SK-N-SH (cell line): ENCODE measurements at regions not wholly inside any gene's neighbourhood (a gene's known extent, or its start where the extent isn't known, plus 50 kb on each side); places are given as distances from the start of the nearest gene placed in this dataset.

ENCODE experiments used
- CTCF ChIA-PET: fragments of 300-600, 350-600 bp; formaldehyde crosslinking; extraction: SDS; loops from one replicate; lab custom pipeline; 2021; lab: Yijun Ruan, JAX
- POLR2A ChIA-PET: fragments of 350-600 bp; sonication (Branson Sonifier 250); formaldehyde crosslinking; extraction: SDS; loops from one replicate; lab custom pipeline; 2020; ENCODE audit warnings: antibody characterized with exemption, inconsistent platforms; lab: Yijun Ruan, JAX
- DNase-seq: peaks from one replicate; pipeline ENCODE4 v3.0.0; 2012
- H2AFZ ChIP-seq: fragments of 200-600 bp; sonication (generic); 2 replicates; pipeline ENCODE4 v1.8.1; 2016; ENCODE audit warnings: antibody characterized with exemption, mild to moderate bottlenecking, low read depth
- H3F3A ChIP-seq: fragments of 200-600 bp; sonication (generic); replicated peaks from 2 replicates; pipeline ENCODE3; 2016; ENCODE audit warnings: antibody characterized with exemption, mild to moderate bottlenecking; ENCODE audit not compliant: insufficient read depth
- H3K27ac ChIP-seq, 2 experiments: fragments of 200-500 bp in 1 of 2; fragments of 200-600 bp in 1 of 2; sonication (Bioruptor generic) in 1 of 2; sonication (generic), shearing (Covaris generic) in 1 of 2; 2 replicates each; pipeline versions ENCODE4 v1.5.1 to v1.6.1; 2014 to 2016; ENCODE audit warnings: low read depth in 2 of 2, inconsistent platforms in 1 of 2, low read length in 1 of 2, mild to moderate bottlenecking in 1 of 2, mixed read lengths in 1 of 2
- H3K27me3 ChIP-seq: fragments of 200-600 bp; sonication (generic), shearing (Covaris generic); 2 replicates; pipeline ENCODE4 v1.6.1; 2016; ENCODE audit warnings: mixed run types; ENCODE audit not compliant: insufficient read depth
- H3K36me3 ChIP-seq, 2 experiments: fragments of 200-500 bp in 1 of 2; fragments of 200-600 bp in 1 of 2; sonication (Bioruptor generic) in 1 of 2; sonication (generic) in 1 of 2; replicated peaks in 1 of 2; 2 replicates each; pipeline versions ENCODE3 to v1.5.1; 2014 to 2016; ENCODE audit warnings: low read length in 1 of 2, mild to moderate bottlenecking in 1 of 2; ENCODE audit not compliant: insufficient read depth in 2 of 2, control insufficient read depth in 1 of 2
- H3K4me1 ChIP-seq, 2 experiments: fragments of 200-500 bp in 1 of 2; fragments of 200-600 bp in 1 of 2; sonication (Bioruptor generic) in 1 of 2; sonication (generic), shearing (Covaris generic) in 1 of 2; 2 replicates each; pipeline versions ENCODE4 v1.5.1 to v1.6.1; 2014 to 2016; ENCODE audit warnings: low read depth in 1 of 2, low read length in 1 of 2, mixed run types in 1 of 2; ENCODE audit not compliant: insufficient read depth in 2 of 2, control insufficient read depth in 1 of 2
- H3K4me2 ChIP-seq: fragments of 200-600 bp; sonication (generic), shearing (Covaris generic); 2 replicates; pipeline ENCODE4 v1.6.1; 2017; ENCODE audit warnings: mixed run types
- H3K4me3 ChIP-seq, 2 experiments: fragments of 200-500 bp in 1 of 2; fragments of 200-600 bp in 1 of 2; sonication (Bioruptor generic) in 1 of 2; sonication (generic), shearing (Covaris generic) in 1 of 2; 2 replicates each; pipeline versions ENCODE4 v1.5.1 to v1.8.1; 2014 to 2016; ENCODE audit warnings: low read depth in 2 of 2, inconsistent platforms in 1 of 2, low read length in 1 of 2, mild to moderate bottlenecking in 1 of 2, mixed read lengths in 1 of 2, moderate library complexity in 1 of 2
- H3K79me2 ChIP-seq: fragments of 200-600 bp; sonication (generic); 2 replicates; pipeline ENCODE4 v1.8.1; 2017; ENCODE audit warnings: mild to moderate bottlenecking; ENCODE audit not compliant: insufficient read depth
- H3K9ac ChIP-seq: fragments of 200-600 bp; sonication (generic); 2 replicates; pipeline ENCODE4 v1.6.1; 2017; ENCODE audit warnings: mixed run types
- H3K9me2 ChIP-seq: fragments of 200-600 bp; sonication (generic); 2 replicates; pipeline ENCODE4 v1.6.1; 2017; ENCODE audit warnings: mixed run types
- H3K9me3 ChIP-seq: fragments of 200-600 bp; sonication (generic); 2 replicates; pipeline ENCODE4 v1.6.1; 2017; ENCODE audit warnings: mixed run types, mild to moderate bottlenecking, moderate library complexity
- H4K20me1 ChIP-seq: fragments of 200-600 bp; sonication (generic); 2 replicates; pipeline ENCODE4 v1.6.1; 2017; ENCODE audit warnings: mild to moderate bottlenecking, mixed run types; ENCODE audit not compliant: insufficient read depth
- ELF1 ChIP-seq: IDR thresholded peaks from 2 replicates; pipeline ENCODE4 v1.4.0; 2012
- EP300 ChIP-seq, 2 experiments: IDR thresholded peaks; 2 replicates each; pipeline versions ENCODE4 v1.4.0 to v1.6.1; 2012; ENCODE audit warnings: borderline replicate concordance in 1 of 2, low read depth in 1 of 2, low read length in 1 of 2
- FOSL2 ChIP-seq: IDR thresholded peaks from 2 replicates; pipeline ENCODE4 v1.4.0; 2012; ENCODE audit warnings: low read depth, mild to moderate bottlenecking, moderate library complexity, borderline replicate concordance
- FOXM1 ChIP-seq: IDR thresholded peaks from 2 replicates; pipeline ENCODE4 v1.4.0; 2012; ENCODE audit warnings: low read depth, mild to moderate bottlenecking
- GABPA ChIP-seq: IDR thresholded peaks from 2 replicates; pipeline ENCODE4 v1.4.0; 2012; ENCODE audit warnings: low read depth, mild to moderate bottlenecking
- GATA2 ChIP-seq: sonication (generic); formaldehyde crosslinking; IDR thresholded peaks from 2 replicates; pipeline ENCODE4 v1.5.0; 2020; ENCODE audit warnings: mild to moderate bottlenecking, missing genetic modification reagents
- JUND ChIP-seq: IDR thresholded peaks from 2 replicates; pipeline ENCODE4 v1.4.0; 2012
- MEF2A ChIP-seq: IDR thresholded peaks from 2 replicates; pipeline ENCODE4 v1.4.0; 2012; ENCODE audit warnings: low read depth, borderline replicate concordance
- MXI1 ChIP-seq: IDR thresholded peaks from 2 replicates; pipeline ENCODE4 v1.6.1; 2012; ENCODE audit warnings: mild to moderate bottlenecking, low read depth, low read length, improper control_type of control experiment
- POLR2AphosphoS5 ChIP-seq: IDR thresholded peaks from 2 replicates; pipeline ENCODE4 v1.6.1; 2012; ENCODE audit warnings: low read depth, low read length
- RCOR1 ChIP-seq: fragments of 150-350 bp; IDR thresholded peaks from 2 replicates; pipeline ENCODE4 v1.6.1; 2017; ENCODE audit warnings: antibody characterized with exemption, low read length
- RFX5 ChIP-seq: IDR thresholded peaks from 2 replicates; pipeline ENCODE4 v1.6.1; 2012; ENCODE audit warnings: mild to moderate bottlenecking, improper control_type of control experiment, low read length
- SIN3A ChIP-seq: IDR thresholded peaks from 2 replicates; pipeline ENCODE4 v1.6.1; 2012; ENCODE audit warnings: low read depth, mild to moderate bottlenecking, low read length, moderate library complexity, borderline replicate concordance
- TAF1 ChIP-seq: IDR thresholded peaks from 2 replicates; pipeline ENCODE4 v1.6.1; 2012; ENCODE audit warnings: low read depth, mild to moderate bottlenecking, low read length, moderate library complexity, borderline replicate concordance
- TCF12 ChIP-seq: IDR thresholded peaks from 2 replicates; pipeline ENCODE4 v1.4.0; 2012
- TEAD4 ChIP-seq: IDR thresholded peaks from 2 replicates; pipeline ENCODE4 v1.4.0; 2012; ENCODE audit warnings: mild to moderate bottlenecking, borderline replicate concordance; ENCODE audit not compliant: insufficient read depth
- ZBTB33 ChIP-seq: IDR thresholded peaks from 2 replicates; pipeline ENCODE4 v1.4.0; 2012; ENCODE audit warnings: low read depth, borderline replicate concordance
- WGBS: methylation state at CpG from one replicate; pipeline ENCODE4 v1.1.6; 2017; ENCODE audit warnings: low lambda C conversion rate; 5-methylcytosine and 5-hydroxymethylcytosine counted together
- TF ChIP-seq, protein P1 (sequence below): IDR thresholded peaks from 2 replicates; pipeline ENCODE4 v1.6.1; 2012; ENCODE audit warnings: mild to moderate bottlenecking, low read depth, low read length, moderate library complexity

- no peaks in the 10 kb centered on the region for H4K20me1 ChIP-seq
- H3K36me3 ChIP-seq: no peaks in the 10 kb centered on the region
- H3F3A ChIP-seq: peaks cover 17% of the 10 kb centered on the region
- no peaks in the 10 kb centered on the region for H3K79me2 ChIP-seq
- TF ChIP-seq ELF1 (no peak), SIN3A (no peak), POLR2AphosphoS5 (no peak), RFX5 (no peak), TEAD4 (no peak), JUND (no peak), MEF2A (no peak), EP300 (IDR thresholded peaks at IDR 0.05; ENCODE audit: borderline replicate concordance in 1 of 2, low read depth in 1 of 2, low read length in 1 of 2) (no peak), GABPA (no peak), TAF1 (no peak), GATA2 (CRISPR knock-in tag) (no peak), MXI1 (no peak), FOXM1 (no peak), RCOR1 (no peak), FOSL2 (no peak), ZBTB33 (no peak), TCF12 (no peak)
- TF ChIP-seq, protein P1, sequence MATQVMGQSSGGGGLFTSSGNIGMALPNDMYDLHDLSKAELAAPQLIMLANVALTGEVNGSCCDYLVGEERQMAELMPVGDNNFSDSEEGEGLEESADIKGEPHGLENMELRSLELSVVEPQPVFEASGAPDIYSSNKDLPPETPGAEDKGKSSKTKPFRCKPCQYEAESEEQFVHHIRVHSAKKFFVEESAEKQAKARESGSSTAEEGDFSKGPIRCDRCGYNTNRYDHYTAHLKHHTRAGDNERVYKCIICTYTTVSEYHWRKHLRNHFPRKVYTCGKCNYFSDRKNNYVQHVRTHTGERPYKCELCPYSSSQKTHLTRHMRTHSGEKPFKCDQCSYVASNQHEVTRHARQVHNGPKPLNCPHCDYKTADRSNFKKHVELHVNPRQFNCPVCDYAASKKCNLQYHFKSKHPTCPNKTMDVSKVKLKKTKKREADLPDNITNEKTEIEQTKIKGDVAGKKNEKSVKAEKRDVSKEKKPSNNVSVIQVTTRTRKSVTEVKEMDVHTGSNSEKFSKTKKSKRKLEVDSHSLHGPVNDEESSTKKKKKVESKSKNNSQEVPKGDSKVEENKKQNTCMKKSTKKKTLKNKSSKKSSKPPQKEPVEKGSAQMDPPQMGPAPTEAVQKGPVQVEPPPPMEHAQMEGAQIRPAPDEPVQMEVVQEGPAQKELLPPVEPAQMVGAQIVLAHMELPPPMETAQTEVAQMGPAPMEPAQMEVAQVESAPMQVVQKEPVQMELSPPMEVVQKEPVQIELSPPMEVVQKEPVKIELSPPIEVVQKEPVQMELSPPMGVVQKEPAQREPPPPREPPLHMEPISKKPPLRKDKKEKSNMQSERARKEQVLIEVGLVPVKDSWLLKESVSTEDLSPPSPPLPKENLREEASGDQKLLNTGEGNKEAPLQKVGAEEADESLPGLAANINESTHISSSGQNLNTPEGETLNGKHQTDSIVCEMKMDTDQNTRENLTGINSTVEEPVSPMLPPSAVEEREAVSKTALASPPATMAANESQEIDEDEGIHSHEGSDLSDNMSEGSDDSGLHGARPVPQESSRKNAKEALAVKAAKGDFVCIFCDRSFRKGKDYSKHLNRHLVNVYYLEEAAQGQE: no peak
- H3K4me3 ChIP-seq: no peak overlapping the region
- H3K9me3 ChIP-seq: no peaks in the 10 kb centered on the region
- no peak overlapping the region for H3K27ac ChIP-seq
- ChIA-PET POLR2A (no interaction called here), CTCF (interaction anchor here (0.6 to 1.3 kb wide), 2 partner anchors 22 to 225 kb away, joined by 3 to 4 read pairs; no protein-coding TSS in a partner anchor)
- no peak overlapping the region for H2AFZ ChIP-seq
- H3K9ac ChIP-seq: no peak overlapping the region
- no peak for DNase-seq
- H3K27me3 ChIP-seq: no peaks in the 10 kb centered on the region
- no peaks in the 10 kb centered on the region for H3K9me2 ChIP-seq
- WGBS: 85% methylated on average over 2 of the region's 2 CpGs
- H3K4me2 ChIP-seq: no peak overlapping the region
- peaks cover 0 to 9% of the 10 kb centered on the region in 2 experiments; a peak in 3 of 4 replicates for H3K4me1 ChIP-seq
These were observed 83.8 kb upstream of the ERCC6L2 start for GRCh38 chr9:95791695-95792094.
